ENCODE measurements at regions not wholly inside any gene's neighbourhood (a gene's known extent, or its start where the extent isn't known, plus 50 kb on each side); places are given as distances from the start of the nearest gene placed in this dataset.

DNA sequence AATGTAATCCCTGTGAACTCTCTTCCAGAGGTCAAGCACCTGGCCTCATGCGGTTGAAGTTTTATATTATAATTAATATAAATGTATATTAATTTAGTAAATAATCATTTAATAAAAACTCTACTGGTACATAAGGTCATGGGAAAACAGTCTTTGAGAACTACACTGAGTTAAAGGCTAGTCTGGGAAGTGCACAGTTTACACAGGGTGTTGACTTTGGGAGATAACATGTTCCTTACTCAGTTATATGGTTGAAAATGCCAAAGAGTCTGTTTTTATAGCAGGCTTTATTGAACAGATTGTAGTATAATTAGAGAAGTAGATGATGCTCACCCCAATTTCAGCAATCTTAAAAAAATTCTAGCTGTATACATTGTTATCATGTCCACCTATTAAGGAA is 735.9 kb downstream of the GATA3 start:
- TF ChIP-seq EZH2 (IDR thresholded peaks at IDR 0.05; ENCODE audit: insufficient read depth, poor library complexity, severe bottlenecking) (no peak), EZH2phosphoT487 (IDR thresholded peaks at IDR 0.05; ENCODE audit: insufficient read depth, low read depth) (no peak)
